ENCODE measurements at regions not wholly inside any gene's neighbourhood (a gene's known extent, or its start where the extent isn't known, plus 50 kb on each side); places are given as distances from the start of the nearest gene placed in this dataset.

DNA sequence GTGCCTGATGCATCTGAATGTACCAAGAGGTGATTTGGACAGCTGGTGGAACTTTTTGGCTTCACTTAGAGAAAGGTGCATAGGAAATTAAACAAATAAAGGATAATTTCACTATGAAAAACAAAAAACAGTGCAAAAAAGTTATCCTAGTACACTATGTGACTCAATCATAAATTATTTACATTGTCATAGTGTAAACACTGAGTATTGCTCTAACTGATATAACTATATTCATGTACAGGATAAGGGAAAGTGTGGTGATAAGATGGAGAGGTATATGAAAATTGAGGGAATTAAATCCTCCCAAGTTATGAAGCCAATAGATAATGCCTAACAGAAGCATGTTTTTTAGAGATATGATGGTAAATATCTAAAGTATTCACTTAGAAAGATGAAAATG is 50.2 kb upstream of the CPNE4 start:
- Histone ChIP-seq H3K4me3 (ENCODE audit: low read depth, low read length) (no peak overlapping the region), H3K9me3 (ENCODE audit: control insufficient read depth in 2 of 2, low read length in 2 of 2) (no peaks in the 10 kb centered on the region), H3K27ac (ENCODE audit: insufficient read depth, low read length, poor library complexity, severe bottlenecking) (no peak overlapping the region), H3K27me3 (ENCODE audit: control insufficient read depth, insufficient read depth, low read length) (no peaks in the 10 kb centered on the region), H3K36me3 (ENCODE audit: control insufficient read depth, insufficient read depth, low read length) (no peaks in the 10 kb centered on the region), H3K4me1 (ENCODE audit: control insufficient read depth, insufficient read depth, low read length, poor library complexity, severe bottlenecking) (no peaks in the 10 kb centered on the region)
- Mint-ChIP-seq H3K36me3 (no peaks in the 10 kb centered on the region), H3K27ac (no peak overlapping the region), H3K4me1 (no peaks in the 10 kb centered on the region), H3K4me3 (no peak overlapping the region), H3K27me3 (no peaks in the 10 kb centered on the region), H3K9me3 (peaks cover 0 to 5% (median 0%) of the 10 kb centered on the region in 7 donors)
- DNase-seq (no peak), ATAC-seq (ENCODE audit: low read depth in 2 of 2) (no peak)

DNA sequence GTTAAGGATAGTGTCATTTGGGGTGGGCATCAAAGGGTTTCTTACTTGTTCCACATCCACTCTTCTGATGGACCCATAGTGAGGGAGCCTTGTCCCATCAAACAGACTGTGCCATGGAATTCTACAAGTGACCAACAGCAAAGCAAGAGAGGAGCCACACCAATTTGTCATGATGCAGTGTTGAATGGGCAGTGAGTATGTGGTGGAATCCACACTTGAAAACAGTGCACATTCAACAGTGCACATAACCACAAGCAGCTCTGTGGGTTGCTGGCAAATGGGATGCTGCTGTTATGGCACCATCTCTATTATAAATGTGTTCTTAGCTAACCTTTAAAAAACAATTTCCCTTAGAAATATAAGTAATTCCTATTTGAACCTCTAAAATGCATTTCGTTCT is 52.5 kb upstream of the CPNE4 start:
- Histone ChIP-seq H3K4me3 (ENCODE audit: low read depth, low read length) (no peak overlapping the region), H3K27ac (ENCODE audit: insufficient read depth, low read length, poor library complexity, severe bottlenecking) (no peak overlapping the region), H3K4me1 (ENCODE audit: control insufficient read depth, insufficient read depth, low read length, poor library complexity, severe bottlenecking) (no peaks in the 10 kb centered on the region), H3K9me3 (ENCODE audit: control insufficient read depth in 2 of 2, low read length in 2 of 2) (no peaks in the 10 kb centered on the region), H3K36me3 (ENCODE audit: control insufficient read depth, insufficient read depth, low read length) (no peaks in the 10 kb centered on the region), H3K27me3 (ENCODE audit: control insufficient read depth, insufficient read depth, low read length) (no peaks in the 10 kb centered on the region)
- Mint-ChIP-seq H3K27ac (no peak overlapping the region), H3K36me3 (no peaks in the 10 kb centered on the region), H3K9me3 (peaks cover 0 to 3% (median 0%) of the 10 kb centered on the region in 7 donors), H3K4me3 (no peak overlapping the region), H3K27me3 (no peaks in the 10 kb centered on the region), H3K4me1 (no peaks in the 10 kb centered on the region)
- no peak for ATAC-seq (ENCODE audit: low read depth in 2 of 2)
- DNase-seq: no peak

DNA sequence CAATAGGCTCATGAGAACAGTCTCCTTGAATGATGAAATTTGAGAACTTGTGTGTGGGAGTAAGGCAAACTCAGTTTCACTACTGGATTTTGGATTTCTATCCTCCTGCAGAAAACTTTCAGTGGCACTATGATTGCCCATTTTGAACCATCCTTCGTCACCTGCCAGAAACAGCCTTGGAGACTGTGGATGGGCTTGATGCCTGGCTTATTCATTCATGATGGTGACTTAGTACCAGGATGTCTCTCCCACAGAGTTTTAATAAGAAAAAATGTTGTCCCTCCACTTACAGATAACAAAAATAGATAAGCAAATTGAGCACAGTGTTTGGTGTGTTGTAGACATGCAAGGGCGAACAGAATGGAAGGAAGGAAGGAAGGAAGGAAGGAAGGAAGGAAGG is 53.5 kb upstream of the CPNE4 start:
- ATAC-seq (ENCODE audit: low read depth in 2 of 2) (no peak), DNase-seq (no peak)
- Mint-ChIP-seq H3K36me3 (no peaks in the 10 kb centered on the region), H3K4me3 (no peak overlapping the region), H3K27me3 (no peaks in the 10 kb centered on the region), H3K9me3 (peaks cover 0 to 1% (median 0%) of the 10 kb centered on the region in 7 donors), H3K27ac (no peak overlapping the region), H3K4me1 (no peaks in the 10 kb centered on the region)
- H3K9me3 ChIP-seq (ENCODE audit: control insufficient read depth in 2 of 2, low read length in 2 of 2): no peaks in the 10 kb centered on the region
- no peaks in the 10 kb centered on the region for H3K4me1 ChIP-seq (ENCODE audit: control insufficient read depth, insufficient read depth, low read length, poor library complexity, severe bottlenecking)
- H3K36me3 ChIP-seq (ENCODE audit: control insufficient read depth, insufficient read depth, low read length): no peaks in the 10 kb centered on the region
- no peaks in the 10 kb centered on the region for H3K27me3 ChIP-seq (ENCODE audit: control insufficient read depth, insufficient read depth, low read length)
- no peak overlapping the region for H3K27ac ChIP-seq (ENCODE audit: insufficient read depth, low read length, poor library complexity, severe bottlenecking)
- no peak overlapping the region for H3K4me3 ChIP-seq (ENCODE audit: low read depth, low read length)

DNA sequence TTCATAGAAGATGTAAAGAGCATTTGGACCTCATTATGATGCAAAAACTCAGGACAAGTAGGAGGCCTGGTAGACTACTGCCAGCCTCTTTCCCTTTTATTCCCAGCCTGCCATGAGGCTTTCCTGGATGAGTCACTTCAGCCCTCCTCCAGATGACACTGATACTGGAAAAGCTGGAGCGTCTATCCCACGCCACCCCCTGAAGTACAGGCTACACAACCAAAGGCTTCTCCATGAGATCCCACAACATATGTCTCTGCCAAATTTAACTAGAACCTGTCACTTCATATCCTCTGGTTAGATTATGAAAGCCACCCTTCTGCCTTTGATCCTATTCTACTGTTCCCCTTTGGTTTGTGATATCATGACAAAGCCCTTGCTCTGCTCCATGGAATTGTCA is 56.1 kb upstream of the CPNE4 start:
- Mint-ChIP-seq H3K36me3 (no peaks in the 10 kb centered on the region), H3K27ac (no peak overlapping the region), H3K4me1 (no peaks in the 10 kb centered on the region), H3K9me3 (peaks cover 0 to 2% (median 0%) of the 10 kb centered on the region in 7 donors), H3K4me3 (no peak overlapping the region), H3K27me3 (no peaks in the 10 kb centered on the region)
- H3K4me1 ChIP-seq (ENCODE audit: control insufficient read depth, insufficient read depth, low read length, poor library complexity, severe bottlenecking): no peaks in the 10 kb centered on the region
- no peaks in the 10 kb centered on the region for H3K9me3 ChIP-seq (ENCODE audit: control insufficient read depth in 2 of 2, low read length in 2 of 2)
- H3K27ac ChIP-seq (ENCODE audit: insufficient read depth, low read length, poor library complexity, severe bottlenecking): no peak overlapping the region
- no peaks in the 10 kb centered on the region for H3K36me3 ChIP-seq (ENCODE audit: control insufficient read depth, insufficient read depth, low read length)
- H3K27me3 ChIP-seq (ENCODE audit: control insufficient read depth, insufficient read depth, low read length): no peaks in the 10 kb centered on the region
- no peak overlapping the region for H3K4me3 ChIP-seq (ENCODE audit: low read depth, low read length)
- no peak for ATAC-seq (ENCODE audit: low read depth in 2 of 2)
- DNase-seq: no peak

DNA sequence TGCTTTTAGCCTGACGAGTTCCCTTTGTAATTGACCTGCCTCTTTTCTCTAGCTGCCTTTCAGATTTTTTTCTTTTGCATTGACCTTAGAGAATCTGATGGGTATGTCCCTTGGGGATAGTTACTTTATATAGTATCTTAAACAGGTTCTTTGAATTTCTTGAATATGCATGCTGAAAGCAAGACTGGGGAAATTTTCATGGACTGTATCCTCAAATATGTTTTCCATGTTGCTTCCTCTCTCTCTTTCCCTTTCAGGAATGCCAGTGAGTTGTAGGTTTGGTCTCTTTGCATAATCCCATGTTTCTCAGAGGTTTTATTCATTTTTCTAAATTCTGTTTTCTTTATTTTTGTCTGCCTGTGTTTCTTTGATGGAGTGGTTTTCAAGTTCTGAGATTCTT is 81.8 kb upstream of the CPNE4 start:
- Histone ChIP-seq H3K27ac (ENCODE audit: insufficient read depth, low read length, poor library complexity, severe bottlenecking) (no peak overlapping the region), H3K4me1 (ENCODE audit: control insufficient read depth, insufficient read depth, low read length, poor library complexity, severe bottlenecking) (no peaks in the 10 kb centered on the region), H3K36me3 (ENCODE audit: control insufficient read depth, insufficient read depth, low read length) (no peaks in the 10 kb centered on the region), H3K27me3 (ENCODE audit: control insufficient read depth, insufficient read depth, low read length) (no peaks in the 10 kb centered on the region), H3K9me3 (ENCODE audit: control insufficient read depth in 2 of 2, low read length in 2 of 2) (no peaks in the 10 kb centered on the region), H3K4me3 (ENCODE audit: low read depth, low read length) (no peak overlapping the region)
- Mint-ChIP-seq H3K27me3 (no peaks in the 10 kb centered on the region), H3K4me3 (no peak overlapping the region), H3K9me3 (peaks cover 0 to 14% (median 4%) of the 10 kb centered on the region in 7 donors), H3K36me3 (no peaks in the 10 kb centered on the region), H3K27ac (no peak overlapping the region), H3K4me1 (no peaks in the 10 kb centered on the region)
- no peak for ATAC-seq (ENCODE audit: low read depth in 2 of 2)
- DNase-seq: no peak

DNA sequence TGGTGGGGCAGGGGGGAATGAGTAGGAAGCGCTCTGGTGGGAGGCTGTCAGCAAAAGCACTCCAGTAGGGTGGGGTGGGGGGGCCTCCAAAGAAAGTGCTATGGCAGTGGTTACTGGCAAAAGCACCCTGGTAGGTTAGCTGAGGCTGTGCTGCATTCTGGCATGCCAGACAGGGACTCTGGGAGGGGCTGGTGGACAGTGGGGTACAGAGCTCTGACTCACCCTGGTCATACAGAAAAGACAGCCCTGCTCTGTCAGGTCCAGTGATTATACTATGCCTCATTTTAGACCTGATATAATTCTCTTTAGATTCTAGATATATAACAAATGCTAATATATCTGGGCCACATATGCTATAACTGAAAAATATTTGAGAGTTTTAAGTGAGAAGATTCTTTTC is 82.8 kb upstream of the CPNE4 start:
- Histone ChIP-seq H3K27ac (ENCODE audit: insufficient read depth, low read length, poor library complexity, severe bottlenecking) (no peak overlapping the region), H3K9me3 (ENCODE audit: control insufficient read depth in 2 of 2, low read length in 2 of 2) (no peaks in the 10 kb centered on the region), H3K36me3 (ENCODE audit: control insufficient read depth, insufficient read depth, low read length) (no peaks in the 10 kb centered on the region), H3K4me1 (ENCODE audit: control insufficient read depth, insufficient read depth, low read length, poor library complexity, severe bottlenecking) (no peaks in the 10 kb centered on the region), H3K4me3 (ENCODE audit: low read depth, low read length) (no peak overlapping the region), H3K27me3 (ENCODE audit: control insufficient read depth, insufficient read depth, low read length) (no peaks in the 10 kb centered on the region)
- no peak for ATAC-seq (ENCODE audit: low read depth in 2 of 2)
- H3K27me3 Mint-ChIP-seq: no peaks in the 10 kb centered on the region
- no peaks in the 10 kb centered on the region for H3K4me1 Mint-ChIP-seq
- H3K4me3 Mint-ChIP-seq: no peak overlapping the region
- H3K36me3 Mint-ChIP-seq: no peaks in the 10 kb centered on the region
- DNase-seq: no peak
- no peak overlapping the region for H3K27ac Mint-ChIP-seq
- H3K9me3 Mint-ChIP-seq: peaks cover 0 to 12% (median 3%) of the 10 kb centered on the region in 7 donors

DNA sequence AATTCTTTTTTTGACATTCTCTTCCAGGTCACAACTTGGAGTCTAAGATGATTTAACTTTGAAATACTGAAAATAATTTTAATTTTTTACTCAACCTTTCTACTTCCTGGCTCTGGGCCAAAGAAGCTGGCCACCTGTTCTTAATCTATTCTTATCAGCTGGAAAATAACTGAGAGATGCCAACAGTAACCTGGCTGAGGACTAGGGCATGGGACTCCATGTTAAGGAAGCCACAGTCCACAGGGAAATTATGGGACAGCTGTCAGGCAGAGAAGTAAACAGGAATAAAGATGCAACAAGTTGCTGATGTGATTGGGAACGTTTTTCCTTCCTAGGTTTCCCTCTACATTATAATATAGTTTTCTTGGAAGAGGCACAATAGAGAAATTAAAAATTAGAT is 84.7 kb upstream of the CPNE4 start:
- H3K4me1 Mint-ChIP-seq: no peaks in the 10 kb centered on the region
- DNase-seq (no peak), ATAC-seq (ENCODE audit: low read depth in 2 of 2) (no peak)
- H3K27ac Mint-ChIP-seq: no peak overlapping the region
- Histone ChIP-seq H3K4me1 (ENCODE audit: control insufficient read depth, insufficient read depth, low read length, poor library complexity, severe bottlenecking) (no peaks in the 10 kb centered on the region), H3K9me3 (ENCODE audit: control insufficient read depth in 2 of 2, low read length in 2 of 2) (no peaks in the 10 kb centered on the region), H3K27me3 (ENCODE audit: control insufficient read depth, insufficient read depth, low read length) (no peaks in the 10 kb centered on the region), H3K36me3 (ENCODE audit: control insufficient read depth, insufficient read depth, low read length) (no peaks in the 10 kb centered on the region), H3K4me3 (ENCODE audit: low read depth, low read length) (no peak overlapping the region), H3K27ac (ENCODE audit: insufficient read depth, low read length, poor library complexity, severe bottlenecking) (no peak overlapping the region)
- no peaks in the 10 kb centered on the region for H3K27me3 Mint-ChIP-seq
- H3K4me3 Mint-ChIP-seq: no peak overlapping the region
- H3K9me3 Mint-ChIP-seq: peaks cover 0 to 12% (median 1%) of the 10 kb centered on the region in 7 donors
- no peaks in the 10 kb centered on the region for H3K36me3 Mint-ChIP-seq

DNA sequence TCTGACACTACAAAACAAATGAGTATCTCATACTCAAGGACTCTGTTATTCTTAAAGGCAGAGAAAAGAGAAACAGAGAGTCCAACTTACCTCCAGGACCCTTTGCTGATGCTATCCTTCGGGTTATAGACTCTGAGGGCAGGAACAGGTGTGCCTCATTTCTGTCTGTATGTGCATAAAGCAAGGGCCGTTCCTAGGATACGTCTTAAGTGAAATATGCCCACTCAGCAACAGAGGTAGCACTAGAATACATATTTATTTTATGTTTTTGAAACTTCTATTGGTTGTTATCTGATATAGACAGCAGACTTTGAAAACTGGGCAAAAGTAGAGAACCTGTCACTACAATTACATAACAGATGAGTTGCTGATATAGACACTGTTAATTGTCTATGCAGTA is 89.3 kb upstream of the CPNE4 start:
- Mint-ChIP-seq H3K4me3 (no peak overlapping the region), H3K27ac (no peak overlapping the region), H3K9me3 (peaks cover 0 to 10% (median 0%) of the 10 kb centered on the region in 7 donors), H3K4me1 (no peaks in the 10 kb centered on the region), H3K36me3 (no peaks in the 10 kb centered on the region), H3K27me3 (no peaks in the 10 kb centered on the region)
- no peaks in the 10 kb centered on the region for H3K27me3 ChIP-seq (ENCODE audit: control insufficient read depth, insufficient read depth, low read length)
- H3K27ac ChIP-seq (ENCODE audit: insufficient read depth, low read length, poor library complexity, severe bottlenecking): no peak overlapping the region
- H3K9me3 ChIP-seq (ENCODE audit: control insufficient read depth in 2 of 2, low read length in 2 of 2): no peaks in the 10 kb centered on the region
- no peaks in the 10 kb centered on the region for H3K36me3 ChIP-seq (ENCODE audit: control insufficient read depth, insufficient read depth, low read length)
- DNase-seq (no peak), ATAC-seq (ENCODE audit: low read depth in 2 of 2) (no peak)
- H3K4me3 ChIP-seq (ENCODE audit: low read depth, low read length): no peak overlapping the region
- H3K4me1 ChIP-seq (ENCODE audit: control insufficient read depth, insufficient read depth, low read length, poor library complexity, severe bottlenecking): no peaks in the 10 kb centered on the region

Data from CD4-positive, CD25-positive, alpha-beta regulatory T cell (primary cell).